SK-N-SH treated with all-trans-retinoic acid at 6 μM for 48 hours (cell line): ENCODE measurements at regions not wholly inside any gene's neighbourhood (a gene's known extent, or its start where the extent isn't known, plus 50 kb on each side); places are given as distances from the start of the nearest gene placed in this dataset.

Experiments
- ISL1 ChIP-seq: fragments of 250-450 bp; sonication (Bioruptor Pico); IDR thresholded peaks from 2 replicates; pipeline ENCODE4 v2.1.2; 2022; ENCODE audit warnings: mild to moderate bottlenecking, moderate library complexity
- OSR1 ChIP-seq: fragments of 250-450 bp; sonication (Bioruptor Pico); IDR thresholded peaks from 2 replicates; pipeline ENCODE4 v1.8.0; 2022; ENCODE audit warnings: moderate library complexity, mild to moderate bottlenecking, inconsistent platforms
- ZFP30 ChIP-seq: fragments of 450-650 bp; formaldehyde crosslinking; IDR thresholded peaks from 2 replicates; pipeline ENCODE4 v1.5.0; 2022; ENCODE audit warnings: mild to moderate bottlenecking, moderate library complexity
- ZNF565 ChIP-seq: fragments of 450-650 bp; formaldehyde crosslinking; conservative IDR thresholded peaks from 2 replicates; pipeline ENCODE4 v1.5.0; 2020; ENCODE audit warnings: low read depth, mild to moderate bottlenecking, moderate library complexity

DNA sequence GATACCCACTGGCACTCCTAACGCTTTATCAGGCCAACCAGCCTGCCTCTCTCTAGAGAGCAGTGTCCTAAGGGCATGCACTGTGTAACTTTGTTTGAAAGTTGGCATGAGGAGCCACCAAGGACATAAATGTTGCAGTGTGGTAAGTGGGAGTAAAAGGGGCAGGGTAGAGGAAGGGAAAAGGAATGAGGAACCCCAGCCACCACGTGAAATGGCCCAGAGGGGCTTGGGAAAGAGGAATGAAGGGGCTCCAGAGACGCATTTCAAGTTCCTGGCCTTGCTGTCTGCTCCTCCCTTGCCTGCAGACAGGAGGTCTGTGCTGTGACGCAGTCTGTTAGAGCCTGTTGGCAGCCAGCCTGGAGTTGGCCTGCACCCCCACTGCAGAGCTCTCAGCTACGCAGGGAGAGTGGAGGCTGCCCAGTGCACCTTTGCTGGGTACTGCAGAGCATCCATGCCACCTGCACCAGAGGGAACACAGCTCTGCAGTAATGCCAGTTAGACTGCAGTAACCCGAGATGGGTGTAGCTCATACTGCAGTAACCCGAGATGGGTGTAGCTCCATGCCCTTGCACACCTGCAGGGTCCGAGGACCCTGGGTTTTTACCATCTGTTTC, 86.8 kb upstream of the SNAP25 start:
- no peak for TF ChIP-seq OSR1 (CRISPR knock-in tag)
- TF ChIP-seq ZFP30 (CRISPR knock-in tag) = no peak
- TF ChIP-seq ZNF565 (CRISPR knock-in tag) = no peak
- TF ChIP-seq ISL1 = no peak
